ENCODE measurements at regions not wholly inside any gene's neighbourhood (a gene's known extent, or its start where the extent isn't known, plus 50 kb on each side); places are given as distances from the start of the nearest gene placed in this dataset.

- Histone ChIP-seq H3K4me1 (ENCODE audit: insufficient read depth, low read length) (no peaks in the 10 kb centered on the region), H3K4me3 (ENCODE audit: low read length) (no peak overlapping the region), H3K36me3 (ENCODE audit: insufficient read depth, low read length) (no peaks in the 10 kb centered on the region), H3K27me3 (ENCODE audit: control insufficient read depth in 1 of 2, insufficient read depth in 2 of 2, low read length in 2 of 2) (no peaks in the 10 kb centered on the region), H3K27ac (ENCODE audit: low read depth in 1 of 2, low read length in 2 of 2) (no peak overlapping the region), H3K9me3 (ENCODE audit: control insufficient read depth in 1 of 2, insufficient read depth in 1 of 2, low read length in 2 of 2) (peaks cover 0 to 7% of the 10 kb centered on the region in 2 experiments)
- ATAC-seq (ENCODE audit: poor library complexity) (no peak), DNase-seq (no peak)
- Mint-ChIP-seq H3K27me3 (no peaks in the 10 kb centered on the region), H3K9me3 (no peaks in the 10 kb centered on the region), H3K4me3 (no peak overlapping the region), H3K36me3 (ENCODE audit: low read depth) (no peaks in the 10 kb centered on the region), H3K27ac (no peak overlapping the region), H3K4me1 (ENCODE audit: low read depth) (no peaks in the 10 kb centered on the region)
- intact Hi-C loops (cut with DNase I, micrococcal nuclease), result no loop called here
- ChIA-PET CTCF (no interaction called here), POLR2A (no interaction called here)
- no peak for TF ChIP-seq CTCF (IDR thresholded peaks at IDR 0.05)
Measured at GRCh38 chr16:79847569-79847968, 247.0 kb upstream of the MAF start.

- ChIA-PET POLR2A (interaction anchor here (1.1 kb wide), 1 partner anchor 962 kb away, joined by 3 read pairs; no protein-coding TSS in a partner anchor), CTCF (no interaction called here)
- H3K9me3 Mint-ChIP-seq, result no peaks in the 10 kb centered on the region
- no peaks in the 10 kb centered on the region for H3K36me3 ChIP-seq (ENCODE audit: insufficient read depth, low read length)
- DNase-seq (no peak), ATAC-seq (ENCODE audit: poor library complexity) (no peak)
- TF ChIP-seq CTCF (IDR thresholded peaks at IDR 0.05), result no peak
- no peaks in the 10 kb centered on the region for H3K4me1 ChIP-seq (ENCODE audit: insufficient read depth, low read length)
- no peaks in the 10 kb centered on the region for H3K36me3 Mint-ChIP-seq (ENCODE audit: low read depth)
- no peaks in the 10 kb centered on the region for H3K27me3 Mint-ChIP-seq
- no peak overlapping the region for H3K27ac Mint-ChIP-seq
- no peak overlapping the region for H3K4me3 Mint-ChIP-seq
- H3K27me3 ChIP-seq (ENCODE audit: control insufficient read depth in 1 of 2, insufficient read depth in 2 of 2, low read length in 2 of 2), result no peaks in the 10 kb centered on the region
- intact Hi-C loops (cut with DNase I, micrococcal nuclease), result no loop called here
- peaks cover 0 to 7% of the 10 kb centered on the region in 2 experiments for H3K9me3 ChIP-seq (ENCODE audit: control insufficient read depth in 1 of 2, insufficient read depth in 1 of 2, low read length in 2 of 2)
- H3K4me3 ChIP-seq (ENCODE audit: low read length), result no peak overlapping the region
- no peak overlapping the region for H3K27ac ChIP-seq (ENCODE audit: low read depth in 1 of 2, low read length in 2 of 2)
- no peaks in the 10 kb centered on the region for H3K4me1 Mint-ChIP-seq (ENCODE audit: low read depth)
Measured at GRCh38 chr16:79847101-79847500, 246.6 kb upstream of the MAF start.

GRCh38 chr16:79845734-79846135, 245.2 kb upstream of the MAF start:
- no peak for ATAC-seq (ENCODE audit: poor library complexity)
- H3K27ac Mint-ChIP-seq, result no peak overlapping the region
- H3K4me3 Mint-ChIP-seq, result no peak overlapping the region
- POLR2A ChIA-PET, result no interaction called here
- H3K27ac ChIP-seq (ENCODE audit: low read depth in 1 of 2, low read length in 2 of 2), result no peak overlapping the region
- no peaks in the 10 kb centered on the region for H3K4me1 ChIP-seq (ENCODE audit: insufficient read depth, low read length)
- H3K27me3 ChIP-seq (ENCODE audit: control insufficient read depth in 1 of 2, insufficient read depth in 2 of 2, low read length in 2 of 2), result no peaks in the 10 kb centered on the region
- H3K9me3 ChIP-seq (ENCODE audit: control insufficient read depth in 1 of 2, insufficient read depth in 1 of 2, low read length in 2 of 2), result peaks cover 0 to 7% of the 10 kb centered on the region in 2 experiments
- no peak overlapping the region for H3K4me3 ChIP-seq (ENCODE audit: low read length)
- intact Hi-C loops (cut with DNase I, micrococcal nuclease), result no loop called here
- no peaks in the 10 kb centered on the region for H3K9me3 Mint-ChIP-seq
- H3K4me1 Mint-ChIP-seq (ENCODE audit: low read depth), result no peaks in the 10 kb centered on the region
- TF ChIP-seq CTCF (IDR thresholded peaks at IDR 0.05), result no peak
- no peaks in the 10 kb centered on the region for H3K27me3 Mint-ChIP-seq
- no peak for DNase-seq
- no peaks in the 10 kb centered on the region for H3K36me3 Mint-ChIP-seq (ENCODE audit: low read depth)
- CTCF ChIA-PET, result no interaction called here
- H3K36me3 ChIP-seq (ENCODE audit: insufficient read depth, low read length), result no peaks in the 10 kb centered on the region

Data from CD4-positive, alpha-beta T cell (primary cell).